ENCODE measurements at regions not wholly inside any gene's neighbourhood (a gene's known extent, or its start where the extent isn't known, plus 50 kb on each side); places are given as distances from the start of the nearest gene placed in this dataset.

- H3K4me1 ChIP-seq (ENCODE audit: control insufficient read depth, insufficient read depth, low read length): peaks cover 7% of the 10 kb centered on the region
- ChIA-PET CTCF (interaction anchor here (0.7 to 1.0 kb wide), 2 partner anchors 15 to 454 kb away, joined by 3 to 4 read pairs; no protein-coding TSS in a partner anchor), POLR2A (no interaction called here)
- no peak overlapping the region for H3K27ac ChIP-seq (ENCODE audit: extremely low read depth, low read depth, low read length)
- no peaks in the 10 kb centered on the region for H3K36me3 ChIP-seq (ENCODE audit: control insufficient read depth in 2 of 2, insufficient read depth in 1 of 2, low read length in 2 of 2)
- H3K9me3 ChIP-seq (ENCODE audit: control insufficient read depth, insufficient read depth, low read depth, low read length): no peaks in the 10 kb centered on the region
- no peak overlapping the region for H3K4me3 ChIP-seq (ENCODE audit: low read depth, low read length)
- TF ChIP-seq ZNF610 (tag by site-specific recombination; IDR thresholded peaks at IDR 0.05; ENCODE audit: borderline replicate concordance) (no peak), ZEB2 (tag by site-specific recombination; IDR thresholded peaks at IDR 0.05) (no peak), KLF1 (tag by site-specific recombination; IDR thresholded peaks at IDR 0.05) (no peak)
Measured at GRCh38 chr12:66050610-66051009, 79.9 kb downstream of the LLPH start.

- no peak overlapping the region for H3K27ac ChIP-seq (ENCODE audit: extremely low read depth, low read depth, low read length)
- H3K4me3 ChIP-seq (ENCODE audit: low read depth, low read length): no peak overlapping the region
- H3K36me3 ChIP-seq (ENCODE audit: control insufficient read depth in 2 of 2, insufficient read depth in 1 of 2, low read length in 2 of 2): no peaks in the 10 kb centered on the region
- TF ChIP-seq ZNF776 (tag by site-specific recombination; IDR thresholded peaks at IDR 0.05; ENCODE audit: borderline replicate concordance): no peak
- TF ChIP-seq ZNF664 (tag by site-specific recombination; IDR thresholded peaks at IDR 0.05): peak; percentile 72
- H3K9me3 ChIP-seq (ENCODE audit: control insufficient read depth, insufficient read depth, low read depth, low read length): no peaks in the 10 kb centered on the region
- peaks cover 7% of the 10 kb centered on the region for H3K4me1 ChIP-seq (ENCODE audit: control insufficient read depth, insufficient read depth, low read length)
- POLR2A ChIA-PET: interaction anchor here (0.6 kb wide), 1 partner anchor 548 kb away, joined by 5 read pairs; no protein-coding TSS in a partner anchor
- CTCF ChIA-PET: interaction anchor here (0.7 to 1.0 kb wide), 2 partner anchors 15 to 454 kb away, joined by 3 to 4 read pairs; no protein-coding TSS in a partner anchor
Measured at GRCh38 chr12:66050283-66050576, 80.3 kb downstream of the LLPH start.

- H3K4me3 ChIP-seq (ENCODE audit: low read depth, low read length): no peak overlapping the region
- POLR2A ChIA-PET: interaction anchor here (0.5 to 1.4 kb wide), 3 partner anchors 12 to 548 kb away, joined by 3 to 5 read pairs (median 5); no protein-coding TSS in a partner anchor
- H3K36me3 ChIP-seq (ENCODE audit: control insufficient read depth in 2 of 2, insufficient read depth in 1 of 2, low read length in 2 of 2): no peaks in the 10 kb centered on the region
- H3K4me1 ChIP-seq (ENCODE audit: control insufficient read depth, insufficient read depth, low read length): peaks cover 7% of the 10 kb centered on the region
- no peaks in the 10 kb centered on the region for H3K9me3 ChIP-seq (ENCODE audit: control insufficient read depth, insufficient read depth, low read depth, low read length)
- H3K27ac ChIP-seq (ENCODE audit: extremely low read depth, low read depth, low read length): no peak overlapping the region
- CTCF ChIA-PET: interaction anchor here (0.7 to 1.0 kb wide), 4 partner anchors 11 to 454 kb away, joined by 3 to 4 read pairs (median 3); no protein-coding TSS in a partner anchor
- TF ChIP-seq SCRT1 (tag by site-specific recombination; IDR thresholded peaks at IDR 0.05; ENCODE audit: borderline replicate concordance) (no peak), HOXA7 (CRISPR knock-in tag; IDR thresholded peaks at IDR 0.05; ENCODE audit: borderline replicate concordance) (no peak), ZSCAN5A (tag by site-specific recombination; IDR thresholded peaks at IDR 0.05) (no peak), ZNF155 (tag by site-specific recombination; IDR thresholded peaks at IDR 0.05) (no peak), ZNF707 (tag by site-specific recombination; IDR thresholded peaks at IDR 0.05) (no peak), ZNF548 (tag by site-specific recombination; IDR thresholded peaks at IDR 0.05) (no peak), ZNF544 (tag by site-specific recombination; IDR thresholded peaks at IDR 0.05) (no peak), ZNF791 (tag by site-specific recombination; IDR thresholded peaks at IDR 0.05) (no peak), ATF2 (tag by site-specific recombination; IDR thresholded peaks at IDR 0.05; ENCODE audit: low read depth) (no peak), PRDM10 (tag by site-specific recombination; IDR thresholded peaks at IDR 0.05) (no peak), ZNF112 (tag by site-specific recombination; IDR thresholded peaks at IDR 0.05) (no peak), ZNF2 (tag by site-specific recombination; IDR thresholded peaks at IDR 0.05) (no peak), ELK4 (IDR thresholded peaks at IDR 0.05; ENCODE audit: borderline replicate concordance, low read depth, low read length) (no peak), OSR2 (tag by site-specific recombination; IDR thresholded peaks at IDR 0.05) (no peak), ZNF645 (tag by site-specific recombination; IDR thresholded peaks at IDR 0.05) (no peak)
Measured at GRCh38 chr12:66049538-66050282, 80.8 kb downstream of the LLPH start.
